C4-2B (cell line): ENCODE measurements at regions not wholly inside any gene's neighbourhood (a gene's known extent, or its start where the extent isn't known, plus 50 kb on each side); places are given as distances from the start of the nearest gene placed in this dataset.

ENCODE experiments used
- ZFX ChIP-seq: fragments of 450-650 bp; IDR thresholded peaks from 2 replicates; pipeline ENCODE4 v1.6.1; 2017
- TF ChIP-seq, protein P1 (sequence below): fragments of 450-650 bp; conservative IDR thresholded peaks from 2 replicates; pipeline ENCODE4 v1.5.1; 2017; ENCODE audit warnings: mild to moderate bottlenecking

DNA sequence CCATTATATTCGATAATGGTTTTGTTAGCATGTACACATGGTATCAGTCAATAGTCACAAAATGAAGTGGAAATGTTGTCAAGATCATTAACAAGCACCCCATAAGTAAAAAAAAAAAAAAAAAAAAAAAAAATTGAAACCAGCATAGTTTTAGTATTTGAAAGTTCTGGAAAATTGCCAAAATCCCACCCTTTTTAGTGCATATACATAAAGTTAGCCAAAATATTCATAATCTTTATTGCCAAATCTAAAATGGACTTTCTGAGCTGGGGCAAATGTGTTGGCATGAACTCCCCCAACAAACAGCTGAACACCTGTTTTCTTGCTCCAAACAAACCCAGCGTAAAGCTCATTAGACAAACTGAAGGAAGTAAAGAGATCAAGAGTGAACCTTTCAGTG, 73.9 kb downstream of the MZT1 start:
- TF ChIP-seq, protein P1, sequence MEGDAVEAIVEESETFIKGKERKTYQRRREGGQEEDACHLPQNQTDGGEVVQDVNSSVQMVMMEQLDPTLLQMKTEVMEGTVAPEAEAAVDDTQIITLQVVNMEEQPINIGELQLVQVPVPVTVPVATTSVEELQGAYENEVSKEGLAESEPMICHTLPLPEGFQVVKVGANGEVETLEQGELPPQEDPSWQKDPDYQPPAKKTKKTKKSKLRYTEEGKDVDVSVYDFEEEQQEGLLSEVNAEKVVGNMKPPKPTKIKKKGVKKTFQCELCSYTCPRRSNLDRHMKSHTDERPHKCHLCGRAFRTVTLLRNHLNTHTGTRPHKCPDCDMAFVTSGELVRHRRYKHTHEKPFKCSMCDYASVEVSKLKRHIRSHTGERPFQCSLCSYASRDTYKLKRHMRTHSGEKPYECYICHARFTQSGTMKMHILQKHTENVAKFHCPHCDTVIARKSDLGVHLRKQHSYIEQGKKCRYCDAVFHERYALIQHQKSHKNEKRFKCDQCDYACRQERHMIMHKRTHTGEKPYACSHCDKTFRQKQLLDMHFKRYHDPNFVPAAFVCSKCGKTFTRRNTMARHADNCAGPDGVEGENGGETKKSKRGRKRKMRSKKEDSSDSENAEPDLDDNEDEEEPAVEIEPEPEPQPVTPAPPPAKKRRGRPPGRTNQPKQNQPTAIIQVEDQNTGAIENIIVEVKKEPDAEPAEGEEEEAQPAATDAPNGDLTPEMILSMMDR: no peak
- TF ChIP-seq ZFX: no peak
